RKO (cell line): ENCODE measurements at regions not wholly inside any gene's neighbourhood (a gene's known extent, or its start where the extent isn't known, plus 50 kb on each side); places are given as distances from the start of the nearest gene placed in this dataset.

Experiments used
- DNase-seq: peaks from one replicate; pipeline ENCODE4 v3.0.0-alpha.2; 2016; ENCODE audit warnings: low spot score

DNA sequence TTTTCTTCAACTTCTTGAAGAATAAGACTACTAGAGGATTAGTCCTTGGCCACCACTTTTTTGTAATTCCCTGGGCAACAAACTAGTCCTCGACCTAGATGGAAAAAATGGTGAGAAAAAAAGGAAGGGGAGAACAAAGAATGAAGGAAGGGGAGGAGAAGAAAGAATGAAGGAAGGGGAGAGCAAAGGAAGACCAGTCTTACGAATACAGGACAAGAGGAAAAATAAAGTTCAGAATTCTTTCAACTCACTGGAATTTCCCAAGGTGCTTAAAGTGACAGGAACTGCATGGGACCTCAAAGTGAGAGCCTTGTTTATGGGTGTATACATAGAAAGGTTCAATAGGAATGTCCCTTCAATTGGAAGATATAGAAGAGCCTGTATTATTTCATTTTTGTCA is 509.3 kb upstream of the JARID2 start:
- no peak for DNase-seq

DNA sequence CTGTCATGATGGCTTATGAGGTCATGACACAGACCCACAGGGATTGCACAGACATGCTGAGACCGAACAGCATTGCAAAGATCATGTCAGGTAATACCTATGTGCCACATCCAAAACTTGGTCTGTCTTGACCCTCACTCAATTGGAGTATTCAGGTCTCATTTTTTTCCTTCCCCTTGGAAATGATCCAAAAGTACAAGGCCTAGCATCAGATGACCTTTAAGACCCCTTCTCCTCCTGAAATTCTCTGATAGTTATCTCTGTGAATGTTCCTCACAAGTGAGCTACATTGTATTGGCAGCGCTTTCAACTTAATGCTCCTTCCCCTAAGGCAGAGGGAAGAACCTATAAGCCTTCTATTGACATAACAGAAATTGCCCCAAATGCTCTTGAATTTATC is 507.4 kb upstream of the JARID2 start:
- no peak for DNase-seq

DNA sequence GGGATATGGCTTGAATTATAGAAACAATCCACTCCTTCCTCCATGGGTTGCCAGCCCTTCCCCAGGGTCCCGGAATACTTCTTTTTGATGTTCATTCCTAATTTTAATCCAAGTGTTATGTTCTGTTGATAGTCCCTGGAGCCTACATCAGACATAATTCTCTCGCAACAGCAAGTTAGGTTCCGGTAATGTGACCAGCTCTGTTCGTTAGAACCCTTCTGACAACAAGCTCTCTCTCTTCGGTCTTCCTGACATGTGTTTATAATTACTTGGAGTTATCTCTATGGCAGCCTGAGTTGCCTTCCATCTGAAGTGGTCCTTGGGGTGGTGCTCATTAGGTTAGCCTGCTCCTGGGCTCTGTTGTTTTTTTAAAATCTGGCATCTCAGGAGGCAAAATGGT is 506.9 kb upstream of the JARID2 start:
- DNase-seq = no peak

DNA sequence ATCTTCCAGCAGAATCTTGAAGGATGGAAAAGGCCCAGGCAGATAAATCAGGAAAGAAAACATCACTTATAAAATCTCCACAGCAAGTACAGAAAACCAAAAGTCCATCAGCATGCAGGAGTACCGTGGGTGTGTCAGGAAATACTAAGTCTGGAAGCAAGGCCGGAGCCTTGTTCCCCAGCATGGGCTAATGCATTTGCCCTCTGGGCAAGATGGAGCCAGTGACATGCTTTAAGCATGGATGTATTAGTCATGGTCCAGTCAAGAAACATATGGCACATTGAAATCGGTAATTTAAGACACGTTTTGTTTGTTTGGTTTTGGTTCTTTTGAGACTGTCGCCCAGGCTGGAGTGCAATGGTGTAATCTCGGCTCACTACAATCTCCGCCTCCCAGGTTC is 506.0 kb upstream of the JARID2 start:
- DNase-seq = no peak

DNA sequence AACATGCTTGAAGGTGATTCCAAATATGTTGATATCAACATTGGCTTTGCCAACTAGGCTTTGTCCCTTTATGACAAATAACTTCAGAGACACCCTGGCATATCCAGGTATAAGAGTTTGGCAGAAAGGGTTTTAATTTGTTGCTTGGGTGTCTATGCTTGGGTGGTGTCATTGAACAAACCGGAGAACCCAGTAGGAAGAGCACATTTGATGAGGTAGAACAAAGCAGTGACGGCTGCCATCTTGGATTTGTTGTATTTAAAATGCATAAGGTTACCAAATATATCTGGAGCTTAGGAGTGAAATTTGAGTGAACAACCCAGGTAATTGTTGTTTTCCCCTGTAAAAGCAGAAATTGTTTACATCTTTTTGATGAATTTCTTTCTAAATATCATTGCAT is 503.7 kb upstream of the JARID2 start:
- DNase-seq = no peak

DNA sequence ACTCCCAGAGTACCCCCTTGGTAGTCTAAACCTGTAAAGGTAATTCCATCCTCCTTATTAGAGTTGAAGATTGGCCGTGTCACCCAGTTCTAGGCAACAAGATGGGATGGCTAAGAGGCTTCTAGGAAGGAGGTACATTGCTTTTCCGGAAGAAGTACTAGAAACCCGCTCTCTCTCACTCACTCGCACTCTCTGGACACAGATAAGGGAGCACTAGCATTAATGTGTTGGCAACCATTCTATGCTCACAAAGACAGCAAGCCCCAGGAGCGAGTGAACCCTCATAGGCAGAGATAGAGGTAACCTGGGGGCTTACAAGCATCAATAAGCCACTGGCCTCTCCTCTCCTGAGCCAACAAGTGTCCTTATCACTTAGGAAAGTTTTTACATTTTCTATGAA is 503.2 kb upstream of the JARID2 start:
- no peak for DNase-seq

DNA sequence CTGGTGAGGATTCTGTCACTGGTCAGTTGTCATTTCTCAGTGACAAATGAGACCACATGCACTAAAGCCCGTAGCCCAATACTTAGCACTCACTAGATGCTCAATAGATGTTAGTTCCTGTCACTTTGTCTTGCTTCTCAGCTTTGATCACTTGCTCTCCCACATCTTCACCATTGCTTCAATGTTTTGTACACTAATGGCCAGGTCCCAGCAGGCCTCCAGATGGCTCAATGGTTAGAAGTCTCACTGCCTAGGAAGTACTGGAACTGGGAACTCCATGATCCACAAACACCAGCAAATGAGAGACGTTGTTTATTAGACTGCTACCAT is 502.8 kb upstream of the JARID2 start:
- no peak for DNase-seq

DNA sequence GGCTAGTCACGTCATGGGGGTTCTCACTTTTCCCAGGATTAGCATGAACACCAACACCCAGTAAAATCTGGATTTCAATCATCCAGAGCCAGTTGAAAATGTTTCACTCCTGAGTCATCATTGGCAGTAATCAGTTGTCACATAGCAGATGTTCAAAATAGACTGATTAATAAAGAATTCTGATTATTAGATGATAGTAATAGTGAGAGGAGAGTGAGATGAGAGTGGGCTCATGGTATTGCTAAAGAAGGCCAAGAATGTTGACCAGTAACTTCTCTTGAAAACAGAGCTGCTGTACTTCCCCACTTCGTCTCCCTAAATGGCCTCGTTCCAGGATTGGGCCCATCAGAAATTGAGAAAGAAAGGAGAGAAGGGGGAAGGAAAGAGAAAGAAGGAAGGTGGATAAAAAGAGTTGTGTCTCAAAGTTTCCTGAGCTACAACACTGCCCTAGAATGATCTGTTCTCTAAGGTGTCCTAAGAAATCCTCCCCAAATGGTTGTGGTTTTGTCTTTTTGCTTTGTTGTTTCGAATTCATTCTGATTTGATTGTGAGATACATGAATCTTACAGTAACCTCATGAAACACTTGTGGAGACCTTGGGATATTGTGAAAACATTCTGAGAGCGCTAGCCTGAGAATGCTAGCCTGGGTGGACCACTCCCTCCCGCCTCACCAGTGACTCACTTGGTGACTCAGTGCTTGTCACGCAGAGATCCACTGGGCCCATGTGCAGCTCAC is 502.2 kb upstream of the JARID2 start:
- DNase-seq = peak; percentile 74

DNA sequence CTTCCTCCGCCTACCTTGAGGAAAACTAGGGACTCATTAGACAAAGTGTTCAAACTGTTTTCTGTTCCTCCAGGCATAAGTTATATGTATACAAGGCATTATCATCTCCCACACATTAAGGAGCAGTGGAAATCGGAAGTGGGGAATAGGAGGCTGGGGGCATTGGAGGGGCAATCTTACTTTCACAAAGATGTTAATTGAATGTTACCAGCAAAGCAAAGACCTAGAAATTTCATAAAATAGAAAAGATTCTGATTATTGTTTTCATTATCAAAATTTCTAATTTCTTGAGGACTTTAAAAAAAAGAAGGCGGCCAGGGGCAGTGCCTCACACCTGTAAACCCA is 501.7 kb upstream of the JARID2 start:
- DNase-seq = no peak

DNA sequence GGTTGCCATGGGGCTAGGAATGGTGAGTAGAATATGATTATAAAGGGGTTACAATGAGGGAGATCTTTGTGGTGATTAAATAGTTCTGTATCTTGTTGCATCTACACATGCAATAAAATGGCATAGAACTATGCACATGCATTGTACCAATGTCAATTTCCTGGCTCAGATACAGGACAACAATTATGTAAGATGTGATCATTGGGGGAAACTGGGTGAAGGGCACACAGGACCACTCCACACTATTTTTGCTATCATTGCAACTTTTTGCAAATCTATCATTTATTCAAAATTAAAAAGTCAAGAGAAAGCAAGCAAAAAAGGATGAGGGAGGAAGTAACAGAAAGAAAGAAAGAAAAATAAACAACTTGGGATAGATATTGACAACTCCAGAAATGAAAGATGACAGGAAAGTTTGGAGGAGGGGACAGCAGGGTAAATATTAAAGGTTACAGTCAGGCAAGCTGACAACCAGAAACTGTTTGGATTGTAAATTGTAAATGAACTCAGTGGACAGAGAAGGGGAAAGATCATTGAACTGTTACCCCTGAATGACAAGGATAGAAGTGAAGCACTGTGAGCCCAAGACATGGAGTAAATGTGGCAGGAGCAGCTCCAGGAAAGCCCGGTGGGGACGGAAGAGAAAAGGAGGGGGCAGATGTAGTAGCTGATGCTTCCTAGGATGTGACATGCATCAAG is 499.6 kb upstream of the JARID2 start:
- no peak for DNase-seq

DNA sequence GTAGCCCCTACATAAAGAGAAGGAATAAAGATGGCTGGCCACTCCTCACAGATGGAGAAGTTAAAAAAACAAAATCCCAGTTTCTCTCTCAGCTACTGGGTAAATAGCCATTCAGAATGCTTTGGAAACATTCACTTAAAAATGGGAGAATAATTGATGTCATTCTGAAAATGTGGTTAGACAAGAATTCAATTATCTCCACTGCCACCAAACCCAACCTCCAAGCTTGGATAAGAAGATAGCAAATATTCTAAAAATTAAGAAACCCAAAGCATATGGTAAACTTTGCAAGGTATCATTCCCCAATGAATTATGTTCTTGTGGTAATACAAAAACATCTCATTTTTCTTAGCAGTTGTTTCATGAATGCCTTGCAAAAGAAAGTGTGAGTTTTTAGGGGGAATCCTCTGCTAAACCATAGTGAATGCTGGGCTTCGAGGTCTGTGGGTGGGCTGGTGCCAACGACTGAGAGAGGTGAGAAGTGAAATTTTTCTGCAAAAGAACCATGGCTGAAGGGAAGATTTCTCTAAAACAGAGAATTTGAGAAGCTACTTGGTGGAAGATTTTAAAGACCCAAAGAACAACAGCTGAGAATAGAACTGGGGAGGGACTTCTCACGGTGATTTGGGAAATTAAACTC is 497.9 kb upstream of the JARID2 start:
- no peak for DNase-seq

DNA sequence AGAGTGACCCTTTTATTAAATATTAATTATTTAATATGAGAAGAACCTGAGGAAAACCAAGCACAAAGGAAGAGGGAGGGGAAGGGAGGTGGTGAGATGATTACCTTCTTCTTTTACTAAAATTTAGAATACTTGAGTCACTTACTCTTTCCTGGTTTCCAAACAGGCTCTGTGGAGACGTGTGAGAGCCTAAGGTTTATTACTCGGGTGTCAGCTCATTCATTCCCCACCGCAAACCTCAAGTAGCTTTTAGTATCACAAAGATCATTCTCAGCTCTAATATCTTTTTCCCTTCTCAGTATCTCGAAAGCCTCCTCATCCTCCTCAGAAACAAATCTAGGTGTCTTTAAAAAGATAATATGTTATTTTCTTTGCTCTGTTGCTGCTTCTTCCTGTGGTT is 497.2 kb upstream of the JARID2 start:
- no peak for DNase-seq

DNA sequence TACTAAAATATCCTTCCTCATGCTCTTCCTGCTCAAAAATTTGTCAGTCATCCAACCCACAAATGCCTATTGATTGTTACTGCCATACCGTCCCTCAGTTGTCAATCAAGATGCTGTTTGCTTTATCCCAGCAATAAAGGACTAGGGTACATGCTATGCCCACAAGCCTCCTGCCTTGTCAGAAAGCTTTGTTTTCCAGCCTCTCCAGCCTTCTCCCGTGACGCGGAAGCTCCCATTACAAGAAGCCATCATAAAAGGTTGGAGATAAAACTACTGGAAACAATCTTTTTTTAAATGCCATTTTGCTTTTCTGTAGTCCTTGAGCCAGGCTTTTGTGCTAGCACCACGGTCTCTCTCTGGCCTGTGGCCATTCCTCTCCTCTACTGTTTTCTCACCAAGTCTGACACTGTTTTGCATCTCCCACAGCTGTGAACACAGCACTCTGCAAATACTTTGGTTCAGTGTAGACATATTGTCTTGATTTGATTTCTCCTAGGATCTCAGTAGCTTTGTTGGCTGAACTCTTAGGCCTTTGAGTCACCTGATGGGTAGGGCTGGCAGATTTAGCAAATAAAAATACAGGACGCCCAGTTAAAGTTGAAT is 495.7 kb upstream of the JARID2 start:
- DNase-seq = no peak

DNA sequence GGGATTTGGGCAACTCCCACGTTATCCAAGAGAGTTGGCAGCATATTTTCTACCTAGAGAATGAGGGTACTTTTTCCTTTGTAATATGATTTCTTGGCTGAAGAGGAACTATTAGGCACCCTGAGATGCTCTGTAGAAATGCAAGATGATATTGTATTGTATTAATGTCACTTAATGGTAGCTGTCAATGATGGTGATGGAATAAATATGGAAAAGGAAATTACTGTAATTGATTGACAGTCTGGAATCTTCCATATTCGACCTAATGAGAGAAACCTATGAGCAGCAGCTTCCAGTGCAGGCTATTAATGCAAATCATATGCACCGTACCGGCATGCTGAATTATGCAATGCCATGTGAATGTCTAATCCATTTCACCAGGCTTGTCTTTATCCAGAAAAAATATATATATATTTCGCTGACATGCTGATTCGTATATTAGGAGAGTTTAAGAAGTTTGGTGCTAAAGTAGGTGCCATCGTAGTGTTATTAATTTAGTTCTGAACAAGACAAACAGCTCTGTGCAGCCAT is 494.2 kb upstream of the JARID2 start:
- DNase-seq = no peak

DNA sequence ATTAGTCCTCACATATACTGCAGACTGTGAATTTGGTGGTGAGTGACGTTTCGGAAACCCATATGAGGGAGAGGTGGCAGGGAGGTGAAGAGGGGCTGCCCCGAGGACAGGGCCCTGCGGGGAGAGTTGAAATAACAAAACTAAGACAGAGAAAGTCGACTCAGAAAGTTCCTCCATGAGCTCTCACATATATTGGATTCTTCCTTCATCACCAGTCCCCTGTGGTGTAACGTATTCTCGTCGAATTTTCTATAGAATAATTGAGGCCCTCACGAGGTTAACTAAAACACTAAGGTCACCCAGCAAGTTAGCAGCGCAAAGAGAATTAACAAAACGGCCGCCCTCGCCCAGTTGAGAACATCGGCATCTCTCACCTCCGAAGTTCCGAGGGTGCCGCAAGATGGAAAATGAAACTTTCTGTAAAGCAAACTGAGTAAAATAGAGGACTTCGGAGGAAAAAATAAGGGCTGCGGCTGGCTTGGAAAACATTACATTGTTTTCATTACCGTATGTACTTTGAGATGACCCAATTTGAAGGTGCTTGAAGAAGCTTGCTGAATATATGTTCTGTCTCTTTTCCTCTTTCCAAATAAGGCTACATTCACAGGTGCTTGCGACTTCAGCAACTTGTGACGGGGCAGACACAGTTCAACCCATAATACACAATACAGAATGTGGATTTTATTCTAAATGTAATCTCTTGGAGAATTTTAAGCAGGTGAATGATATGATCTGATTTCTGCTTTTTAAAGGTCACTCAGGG is 490.9 kb upstream of the JARID2 start:
- no peak for DNase-seq

DNA sequence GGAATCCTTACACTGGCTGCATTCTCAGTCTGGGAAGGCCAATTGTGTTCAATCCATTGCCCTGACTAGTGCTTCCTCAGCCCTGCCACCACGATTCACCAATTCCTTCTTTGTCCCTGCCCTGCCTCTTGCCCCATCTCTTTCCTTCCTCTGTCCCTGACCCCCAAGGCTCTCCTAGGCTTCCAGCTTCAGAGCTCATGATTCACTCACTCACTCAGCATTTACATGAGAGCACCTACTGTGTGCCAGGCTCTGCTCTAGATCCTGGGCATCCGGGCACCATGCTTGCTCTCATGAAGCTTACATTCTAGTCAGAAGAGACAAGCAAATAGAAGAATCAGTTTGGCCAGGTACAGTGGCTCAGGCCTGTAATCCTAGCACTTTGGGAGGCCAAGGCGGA is 489.5 kb upstream of the JARID2 start:
- DNase-seq = no peak

DNA sequence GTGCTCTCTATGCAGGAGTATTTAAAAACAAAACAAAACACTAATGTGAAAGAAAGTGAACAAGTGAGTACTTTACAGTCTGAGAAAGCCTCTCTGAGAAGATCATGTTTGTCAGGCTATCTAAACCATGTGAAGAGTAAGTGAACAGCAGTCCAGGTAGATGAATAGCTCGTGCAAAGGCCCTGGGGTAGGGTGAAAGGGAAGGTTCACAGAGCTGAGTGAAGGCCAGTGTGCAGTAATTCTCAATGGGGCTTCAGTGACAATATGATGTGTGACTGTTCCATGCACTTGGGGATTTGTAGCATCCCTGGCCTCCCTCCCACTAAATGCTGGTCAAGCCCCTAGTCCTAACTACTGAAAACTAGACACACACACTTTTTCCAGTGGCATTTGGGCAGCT is 488.9 kb upstream of the JARID2 start:
- no peak for DNase-seq

DNA sequence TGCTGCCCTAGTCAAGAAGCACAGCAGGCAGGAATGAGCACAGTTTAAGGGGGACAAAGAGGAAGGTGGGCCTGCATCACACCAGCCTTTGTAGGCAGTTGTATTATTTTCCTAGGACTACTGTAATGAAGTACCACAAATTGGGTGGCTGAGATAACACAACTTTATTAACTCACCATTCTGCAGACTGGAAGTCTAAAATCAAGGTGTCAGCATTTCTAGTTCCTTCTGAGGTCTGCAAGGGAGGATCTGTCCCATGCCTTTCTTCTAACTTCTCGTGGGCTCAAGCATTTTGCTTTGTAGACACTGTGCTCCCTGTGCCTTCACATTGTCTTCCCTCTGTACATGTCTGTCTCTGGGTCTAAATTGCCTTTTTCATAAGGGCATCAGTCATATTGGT is 488.5 kb upstream of the JARID2 start:
- DNase-seq = no peak

DNA sequence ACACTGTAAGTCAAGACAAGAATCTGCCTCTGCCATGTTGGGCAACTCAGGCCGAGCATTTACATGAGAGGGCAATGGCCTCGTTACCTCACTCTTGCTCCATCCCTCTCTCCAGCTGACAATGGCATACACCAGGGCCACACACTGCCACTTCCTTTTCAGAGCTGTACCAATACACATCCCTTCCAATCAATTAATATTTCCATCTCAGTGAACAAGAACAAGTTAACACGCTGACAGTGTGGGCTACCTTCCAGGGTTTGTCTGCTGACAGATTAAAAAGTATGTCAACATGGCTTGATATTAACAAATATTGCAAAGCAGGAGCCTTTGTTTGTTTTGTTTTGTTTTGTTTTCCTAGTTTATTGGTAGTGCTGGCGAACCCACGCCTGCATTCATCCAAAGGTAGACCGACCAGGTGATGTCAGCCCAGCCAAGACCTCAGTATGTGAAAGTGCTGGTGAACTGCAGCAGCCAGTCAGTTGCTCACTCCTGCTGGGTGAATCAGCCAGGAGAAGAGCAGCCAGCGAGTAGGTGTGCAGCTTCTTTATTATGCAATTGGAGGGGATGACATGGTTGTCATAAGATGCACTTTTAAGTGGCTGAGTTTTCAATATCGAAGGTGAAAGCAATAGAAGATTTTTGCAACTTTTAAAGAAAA is 487.3 kb upstream of the JARID2 start:
- no peak for DNase-seq

DNA sequence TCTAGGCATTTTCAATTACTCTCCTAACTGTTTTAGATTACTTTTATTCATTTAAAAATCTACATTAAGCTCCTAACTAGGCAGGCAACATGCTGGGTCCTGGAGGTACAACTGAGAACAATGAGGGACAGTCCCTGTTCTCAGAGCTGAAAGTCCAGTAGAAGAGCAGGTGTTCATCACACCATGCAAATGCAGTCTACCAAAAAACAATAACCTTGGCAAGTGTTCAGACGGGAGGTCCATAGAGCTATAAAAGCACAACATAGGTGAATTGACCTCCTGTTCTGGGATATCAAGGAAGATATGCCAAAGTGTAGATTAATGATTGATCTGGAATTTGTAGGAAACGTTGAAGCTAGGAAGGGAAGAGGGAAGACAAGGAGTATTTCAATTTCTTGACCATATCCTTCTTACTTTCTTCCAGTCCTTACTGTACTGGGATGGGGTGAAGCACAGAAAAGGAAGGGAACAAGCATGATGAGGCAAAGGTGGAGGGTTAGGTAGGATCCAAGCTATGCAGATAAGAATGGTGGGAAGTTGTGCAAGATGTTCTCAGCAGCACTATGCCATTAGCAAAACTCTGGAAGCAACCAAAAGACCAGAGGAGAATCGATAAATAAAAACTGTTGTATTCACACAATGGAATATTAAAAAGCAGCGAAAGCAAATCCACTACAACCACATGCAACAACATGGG is 485.7 kb upstream of the JARID2 start:
- DNase-seq = no peak

DNA sequence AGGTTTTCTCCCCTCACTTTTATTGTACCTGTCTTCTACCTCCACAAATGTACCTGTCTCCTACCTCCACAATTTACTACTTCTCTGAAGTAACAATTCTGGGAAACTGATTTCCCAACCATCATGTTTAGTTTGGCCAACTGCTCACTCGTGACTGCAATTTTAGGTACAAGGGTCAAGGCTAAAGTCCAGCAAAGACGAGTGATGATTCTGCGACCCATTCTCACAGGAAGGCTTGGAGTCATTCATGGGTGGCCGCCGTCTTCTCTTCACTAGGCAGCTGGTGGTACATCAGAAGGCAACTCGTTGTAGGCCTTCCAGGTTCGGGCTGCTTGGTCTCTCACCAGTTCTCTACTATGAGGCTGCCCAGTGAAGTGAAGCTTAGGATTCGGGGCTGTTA is 483.8 kb upstream of the JARID2 start:
- DNase-seq = no peak
